H9 (cell line): ENCODE measurements at regions not wholly inside any gene's neighbourhood (a gene's known extent, or its start where the extent isn't known, plus 50 kb on each side); places are given as distances from the start of the nearest gene placed in this dataset.

Experiments used
- DNase-seq: peaks from one replicate; pipeline ENCODE4 v3.0.0-alpha.2; 2017
- H2AFZ ChIP-seq: one replicate; pipeline ENCODE4 v1.6.1; 2013; ENCODE audit warnings: mild to moderate bottlenecking, low read length, control low read depth, moderate library complexity
- H2AK5ac ChIP-seq: 2 replicates; pipeline ENCODE4 v1.6.1; 2013; ENCODE audit warnings: low read length, control low read depth, mixed read lengths; ENCODE audit not compliant: insufficient read length
- H2BK120ac ChIP-seq: one replicate; pipeline ENCODE4 v1.6.1; 2013; ENCODE audit warnings: low read depth, mild to moderate bottlenecking, low read length, control low read depth, inconsistent platforms; ENCODE audit not compliant: poor library complexity, severe bottlenecking
- H2BK12ac ChIP-seq: 2 replicates; pipeline ENCODE4 v1.6.1; 2013; ENCODE audit warnings: low read length, control low read depth, mixed read lengths, low read depth; ENCODE audit not compliant: insufficient read length
- H2BK15ac ChIP-seq: 2 replicates; pipeline ENCODE4 v1.6.1; 2013; ENCODE audit warnings: low read depth, low read length, control low read depth
- H2BK20ac ChIP-seq: one replicate; pipeline ENCODE4 v1.6.1; 2013; ENCODE audit warnings: low read depth, mild to moderate bottlenecking, low read length, control low read depth, inconsistent platforms; ENCODE audit not compliant: poor library complexity, severe bottlenecking
- H2BK5ac ChIP-seq: 2 replicates; pipeline ENCODE4 v1.6.1; 2013; ENCODE audit warnings: low read length, control low read depth, mixed read lengths; ENCODE audit not compliant: insufficient read length
- H3K14ac ChIP-seq: 2 replicates; pipeline ENCODE4 v1.6.1; 2013; ENCODE audit warnings: low read length, control low read depth; ENCODE audit not compliant: insufficient read depth
- H3K18ac ChIP-seq: 2 replicates; pipeline ENCODE4 v1.6.1; 2013; ENCODE audit warnings: low read depth, mild to moderate bottlenecking, mixed read lengths, low read length, control low read depth; ENCODE audit not compliant: insufficient read length
- H3K23ac ChIP-seq: 2 replicates; pipeline ENCODE4 v1.6.1; 2013; ENCODE audit warnings: low read length, control low read depth, mixed read lengths, low read depth; ENCODE audit not compliant: insufficient read length
- H3K23me2 ChIP-seq: 2 replicates; pipeline ENCODE4 v1.6.1; 2013; ENCODE audit warnings: low read depth, mild to moderate bottlenecking, mixed read lengths, low read length, control low read depth; ENCODE audit not compliant: insufficient read length, poor library complexity, severe bottlenecking
- H3K27ac ChIP-seq: 2 replicates; pipeline ENCODE4 v1.5.1; 2013; ENCODE audit warnings: low read length, control low read depth, mixed read lengths, low read depth; ENCODE audit not compliant: insufficient read length
- H3K27me3 ChIP-seq: 2 replicates; pipeline ENCODE4 v1.6.1; 2013; ENCODE audit warnings: low read length, control low read depth, inconsistent platforms; ENCODE audit not compliant: insufficient read depth
- H3K4ac ChIP-seq: 2 replicates; pipeline ENCODE4 v1.6.1; 2013; ENCODE audit warnings: low read depth, mild to moderate bottlenecking, control low read depth, inconsistent platforms, low read length, moderate library complexity
- H3K4me1 ChIP-seq: 2 replicates; pipeline ENCODE4 v1.6.1; 2013; ENCODE audit warnings: low read length, control low read depth, inconsistent platforms; ENCODE audit not compliant: insufficient read depth
- H3K4me2 ChIP-seq: 2 replicates; pipeline ENCODE4 v1.6.1; 2013; ENCODE audit warnings: low read length, control low read depth, mixed read lengths; ENCODE audit not compliant: insufficient read length, insufficient read depth
- H3K56ac ChIP-seq: 2 replicates; pipeline ENCODE4 v1.6.1; 2013; ENCODE audit warnings: low read depth, mild to moderate bottlenecking, mixed read lengths, low read length, control low read depth; ENCODE audit not compliant: insufficient read length
- H3K79me1 ChIP-seq: 2 replicates; pipeline ENCODE4 v1.6.1; 2013; ENCODE audit warnings: low read depth, mild to moderate bottlenecking, moderate library complexity, low read length, control low read depth, inconsistent platforms; ENCODE audit not compliant: insufficient read depth, poor library complexity, severe bottlenecking
- H3K79me2 ChIP-seq: 2 replicates; pipeline ENCODE4 v1.6.1; 2013; ENCODE audit warnings: low read length, control low read depth, inconsistent platforms; ENCODE audit not compliant: insufficient read depth
- H3K9ac ChIP-seq: 2 replicates; pipeline ENCODE4 v1.6.1; 2013; ENCODE audit warnings: low read length, control low read depth, mixed read lengths; ENCODE audit not compliant: insufficient read length; ENCODE audit errors: extremely low read depth
- H3K9me3 ChIP-seq: one replicate; pipeline ENCODE4 v1.6.1; 2013; ENCODE audit warnings: low read depth, low read length, inconsistent platforms; ENCODE audit not compliant: control insufficient read depth
- H3T11ph ChIP-seq: one replicate; pipeline ENCODE4 v1.6.1; 2013; ENCODE audit warnings: mild to moderate bottlenecking, low read length, control low read depth, inconsistent platforms
- H4K20me1 ChIP-seq: one replicate; pipeline ENCODE4 v1.6.1; 2013; ENCODE audit not compliant: control insufficient read depth, insufficient read length, insufficient read depth
- H4K5ac ChIP-seq: 2 replicates; pipeline ENCODE4 v1.6.1; 2013; ENCODE audit warnings: low read depth, mild to moderate bottlenecking, mixed read lengths, low read length, control low read depth; ENCODE audit not compliant: insufficient read length
- H4K8ac ChIP-seq: replicated peaks from 2 replicates; pipeline ENCODE4 v1.6.1; 2013; ENCODE audit warnings: low read length, control low read depth, mixed read lengths, low read depth; ENCODE audit not compliant: insufficient read length
- H4K91ac ChIP-seq: 2 replicates; pipeline ENCODE4 v1.6.1; 2013; ENCODE audit warnings: low read depth, mild to moderate bottlenecking, moderate library complexity, mixed read lengths, low read length, control low read depth; ENCODE audit not compliant: insufficient read length
- H3K27ac Mint-ChIP-seq, 3 experiments: 2 replicates in 2 of 3; 3 replicates in 1 of 3; pipeline ENCODE4 v1.8.0; 2020 to 2021; ENCODE audit warnings: mixed read lengths in 3 of 3, mild to moderate bottlenecking in 1 of 3, moderate library complexity in 1 of 3
- H3K27me3 Mint-ChIP-seq: 2 replicates; pipeline ENCODE4 v1.8.0; 2021; ENCODE audit warnings: low read depth, mild to moderate bottlenecking, moderate library complexity, mixed read lengths
- H3K36me3 Mint-ChIP-seq, 3 experiments: 2 replicates in 2 of 3; 3 replicates in 1 of 3; pipeline ENCODE4 v1.8.0; 2020 to 2021; ENCODE audit warnings: low read depth in 3 of 3, mixed read lengths in 3 of 3; ENCODE audit not compliant: insufficient read depth in 1 of 3
- H3K4me1 Mint-ChIP-seq, 2 experiments: 2 replicates each; pipeline ENCODE4 v1.8.0; 2020; ENCODE audit warnings: mixed read lengths in 2 of 2
- H3K4me3 Mint-ChIP-seq, 2 experiments: 2 replicates in 1 of 2; 3 replicates in 1 of 2; pipeline ENCODE4 v1.8.0; 2020 to 2021; ENCODE audit warnings: mild to moderate bottlenecking in 2 of 2, mixed read lengths in 2 of 2, moderate library complexity in 1 of 2
- H3K9me3 Mint-ChIP-seq, 2 experiments: 2 replicates in 1 of 2; 3 replicates in 1 of 2; pipeline ENCODE4 v1.8.0; 2020; ENCODE audit warnings: mild to moderate bottlenecking in 2 of 2, mixed read lengths in 2 of 2, moderate library complexity in 1 of 2
- WGBS: extraction: QIAGEN DNeasy Blood & Tissue Kit; methylation state at CpG from one replicate; pipeline ENCODE4 v1.1.7; 2013; ENCODE audit warnings: missing lambda C conversion rate, low lambda C conversion rate, mixed read lengths; ENCODE audit not compliant: insufficient read length; ENCODE audit errors: extremely low coverage; 5-methylcytosine and 5-hydroxymethylcytosine counted together
- TF ChIP-seq, protein P1 (sequence below): fragments of 200-600 bp; sonication (generic); conservative IDR thresholded peaks from 3 replicates; pipeline ENCODE4 v1.8.0; 2021; ENCODE audit warnings: antibody characterized with exemption, mild to moderate bottlenecking

DNA sequence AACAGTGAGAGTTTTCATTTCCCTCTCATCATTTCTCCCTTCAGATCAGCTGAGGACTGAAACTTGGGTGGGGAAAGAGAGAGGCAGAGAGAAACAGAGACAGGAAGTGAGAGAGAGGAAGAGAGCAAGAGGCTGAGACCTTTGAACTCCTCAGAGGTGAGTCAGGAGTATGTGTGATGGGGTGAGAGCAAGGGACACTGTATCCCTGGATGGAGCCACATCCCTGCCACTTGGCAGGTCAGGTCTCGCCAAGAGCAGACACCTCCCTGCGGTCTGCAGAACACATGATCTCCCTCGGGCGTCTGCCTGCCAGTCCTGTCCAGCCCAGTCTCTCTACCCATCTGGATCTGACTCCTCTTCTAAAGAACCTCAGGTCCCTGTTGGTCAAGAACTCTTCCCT, 62.7 kb upstream of the SYNDIG1 start:
- no peaks in the 10 kb centered on the region for H3K23me2 ChIP-seq
- no peak overlapping the region for H3K23ac ChIP-seq
- H2BK20ac ChIP-seq: no peak overlapping the region
- H3K56ac ChIP-seq: no peak overlapping the region
- Mint-ChIP-seq H3K27me3 (peaks cover 7% of the 10 kb centered on the region), H3K4me1 (peaks cover 0 to 5% of the 10 kb centered on the region in 2 experiments; a peak in 1 of 4 replicates), H3K27ac (no peak overlapping the region), H3K36me3 (peaks cover 0 to 1% (median 0%) of the 10 kb centered on the region in 3 experiments; a peak in 2 of 7 replicates), H3K9me3 (no peaks in the 10 kb centered on the region; a peak in 1 of 5 replicates), H3K4me3 (no peak overlapping the region)
- no peak overlapping the region for H3T11ph ChIP-seq
- no peak overlapping the region for H3K4ac ChIP-seq
- no peaks in the 10 kb centered on the region for H3K79me1 ChIP-seq
- no peak overlapping the region for H3K27ac ChIP-seq
- H3K27me3 ChIP-seq: no peaks in the 10 kb centered on the region
- H3K9me3 ChIP-seq: no peaks in the 10 kb centered on the region
- no peak overlapping the region for H2BK120ac ChIP-seq
- H3K18ac ChIP-seq: no peak overlapping the region
- peak; percentile 8 for DNase-seq
- no peak overlapping the region for H2BK12ac ChIP-seq
- H3K79me2 ChIP-seq: no peaks in the 10 kb centered on the region
- no peak overlapping the region for H4K8ac ChIP-seq
- H4K20me1 ChIP-seq: no peaks in the 10 kb centered on the region
- no peak overlapping the region for H3K14ac ChIP-seq
- no peak overlapping the region for H2BK5ac ChIP-seq
- H3K4me2 ChIP-seq: no peak overlapping the region
- no peaks in the 10 kb centered on the region for H3K4me1 ChIP-seq
- H2AK5ac ChIP-seq: no peak overlapping the region
- WGBS: no CpG with 5 or more reads among the region's 4 CpGs
- no peak overlapping the region for H4K5ac ChIP-seq
- H2AFZ ChIP-seq: no peak overlapping the region
- no peak overlapping the region for H4K91ac ChIP-seq
- no peak overlapping the region for H2BK15ac ChIP-seq
- TF ChIP-seq, protein P1, sequence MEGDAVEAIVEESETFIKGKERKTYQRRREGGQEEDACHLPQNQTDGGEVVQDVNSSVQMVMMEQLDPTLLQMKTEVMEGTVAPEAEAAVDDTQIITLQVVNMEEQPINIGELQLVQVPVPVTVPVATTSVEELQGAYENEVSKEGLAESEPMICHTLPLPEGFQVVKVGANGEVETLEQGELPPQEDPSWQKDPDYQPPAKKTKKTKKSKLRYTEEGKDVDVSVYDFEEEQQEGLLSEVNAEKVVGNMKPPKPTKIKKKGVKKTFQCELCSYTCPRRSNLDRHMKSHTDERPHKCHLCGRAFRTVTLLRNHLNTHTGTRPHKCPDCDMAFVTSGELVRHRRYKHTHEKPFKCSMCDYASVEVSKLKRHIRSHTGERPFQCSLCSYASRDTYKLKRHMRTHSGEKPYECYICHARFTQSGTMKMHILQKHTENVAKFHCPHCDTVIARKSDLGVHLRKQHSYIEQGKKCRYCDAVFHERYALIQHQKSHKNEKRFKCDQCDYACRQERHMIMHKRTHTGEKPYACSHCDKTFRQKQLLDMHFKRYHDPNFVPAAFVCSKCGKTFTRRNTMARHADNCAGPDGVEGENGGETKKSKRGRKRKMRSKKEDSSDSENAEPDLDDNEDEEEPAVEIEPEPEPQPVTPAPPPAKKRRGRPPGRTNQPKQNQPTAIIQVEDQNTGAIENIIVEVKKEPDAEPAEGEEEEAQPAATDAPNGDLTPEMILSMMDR: no peak
- no peak overlapping the region for H3K9ac ChIP-seq
